HEK293T (cell line): ENCODE measurements at regions not wholly inside any gene's neighbourhood (a gene's known extent, or its start where the extent isn't known, plus 50 kb on each side); places are given as distances from the start of the nearest gene placed in this dataset.

Experiments used
- ARNT ChIP-seq: fragments of 450-650 bp; IDR thresholded peaks from 2 replicates; pipeline ENCODE4 v1.6.1; 2017; ENCODE audit warnings: mild to moderate bottlenecking
- BHLHE40 ChIP-seq: fragments of 450-650 bp; IDR thresholded peaks from 2 replicates; pipeline ENCODE4 v1.6.1; 2016; ENCODE audit warnings: mild to moderate bottlenecking, moderate library complexity, borderline replicate concordance
- CTBP1 ChIP-seq: fragments of 450-650 bp; IDR thresholded peaks from 2 replicates; pipeline ENCODE4 v1.6.1; 2016; ENCODE audit warnings: borderline replicate concordance
- ELF4 ChIP-seq: fragments of 450-650 bp; IDR thresholded peaks from 2 replicates; pipeline ENCODE4 v1.6.1; 2017; ENCODE audit warnings: antibody characterized with exemption
- FOXA1 ChIP-seq: fragments of 450-650 bp; IDR thresholded peaks from 2 replicates; pipeline ENCODE4 v1.6.1; 2016; ENCODE audit warnings: mild to moderate bottlenecking
- FOXK2 ChIP-seq: fragments of 450-650 bp; IDR thresholded peaks from 2 replicates; pipeline ENCODE4 v1.6.1; 2016; ENCODE audit warnings: mild to moderate bottlenecking
- HDGF ChIP-seq: fragments of 450-650 bp; IDR thresholded peaks from 2 replicates; pipeline ENCODE4 v1.6.1; 2017; ENCODE audit warnings: antibody characterized with exemption, borderline replicate concordance
- LEF1 ChIP-seq: fragments of 450-650 bp; IDR thresholded peaks from 2 replicates; pipeline ENCODE4 v1.6.1; 2017; ENCODE audit warnings: mild to moderate bottlenecking, borderline replicate concordance
- SP1 ChIP-seq: fragments of 450-650 bp; IDR thresholded peaks from 2 replicates; pipeline ENCODE4 v1.6.1; 2017
- SUZ12 ChIP-seq: fragments of 450-650 bp; IDR thresholded peaks from 2 replicates; pipeline ENCODE4 v1.6.1; 2016; ENCODE audit warnings: mild to moderate bottlenecking
- ZNF384 ChIP-seq: fragments of 450-650 bp; IDR thresholded peaks from 2 replicates; pipeline ENCODE4 v1.6.1; 2016

GRCh38 chr18:50507120-50507590 lies 52.7 kb upstream of the MAPK4 start:
- TF ChIP-seq BHLHE40 (no peak), SP1 (no peak), ELF4 (no peak), LEF1 (no peak), FOXA1 (no peak), SUZ12 (no peak), ARNT (no peak), FOXK2 (no peak), HDGF (no peak), ZNF384 (no peak), CTBP1 (no peak)
